ENCODE measurements at regions not wholly inside any gene's neighbourhood (a gene's known extent, or its start where the extent isn't known, plus 50 kb on each side); places are given as distances from the start of the nearest gene placed in this dataset.

DNA sequence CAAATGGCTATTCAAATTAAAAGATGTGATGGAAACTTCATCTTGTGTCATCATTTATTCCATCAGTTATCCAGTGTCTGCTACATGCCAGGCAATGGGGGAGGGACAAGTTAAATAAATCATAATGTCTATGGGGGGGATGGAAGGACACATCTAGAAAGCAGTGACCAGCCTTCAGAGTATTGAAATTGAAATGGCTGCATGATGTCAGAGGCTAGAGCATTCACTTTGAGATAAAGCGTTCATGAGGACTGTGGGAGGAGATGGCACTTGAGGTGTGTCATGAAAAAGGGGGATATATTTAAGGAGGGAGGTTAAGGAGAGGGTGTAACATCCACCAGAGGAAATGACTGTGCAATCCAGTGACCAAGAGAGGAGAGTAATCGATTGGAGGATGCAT is 50.6 kb downstream of the SLIT2 start:
- ATAC-seq (ENCODE audit: low FRiP score in 2 of 2) (no peak), DNase-seq (no peak)
- Histone ChIP-seq H3K27me3 (no peaks in the 10 kb centered on the region), H3K27ac (no peak overlapping the region), H3K36me3 (no peaks in the 10 kb centered on the region), H3K9me3 (no peaks in the 10 kb centered on the region), H3K4me3 (no peak overlapping the region), H3K4me1 (no peaks in the 10 kb centered on the region)
- no peak for TF ChIP-seq POLR2AphosphoS5 (IDR thresholded peaks at IDR 0.05)
- no peak for TF ChIP-seq POLR2A (IDR thresholded peaks at IDR 0.05)
- TF ChIP-seq, protein P1, sequence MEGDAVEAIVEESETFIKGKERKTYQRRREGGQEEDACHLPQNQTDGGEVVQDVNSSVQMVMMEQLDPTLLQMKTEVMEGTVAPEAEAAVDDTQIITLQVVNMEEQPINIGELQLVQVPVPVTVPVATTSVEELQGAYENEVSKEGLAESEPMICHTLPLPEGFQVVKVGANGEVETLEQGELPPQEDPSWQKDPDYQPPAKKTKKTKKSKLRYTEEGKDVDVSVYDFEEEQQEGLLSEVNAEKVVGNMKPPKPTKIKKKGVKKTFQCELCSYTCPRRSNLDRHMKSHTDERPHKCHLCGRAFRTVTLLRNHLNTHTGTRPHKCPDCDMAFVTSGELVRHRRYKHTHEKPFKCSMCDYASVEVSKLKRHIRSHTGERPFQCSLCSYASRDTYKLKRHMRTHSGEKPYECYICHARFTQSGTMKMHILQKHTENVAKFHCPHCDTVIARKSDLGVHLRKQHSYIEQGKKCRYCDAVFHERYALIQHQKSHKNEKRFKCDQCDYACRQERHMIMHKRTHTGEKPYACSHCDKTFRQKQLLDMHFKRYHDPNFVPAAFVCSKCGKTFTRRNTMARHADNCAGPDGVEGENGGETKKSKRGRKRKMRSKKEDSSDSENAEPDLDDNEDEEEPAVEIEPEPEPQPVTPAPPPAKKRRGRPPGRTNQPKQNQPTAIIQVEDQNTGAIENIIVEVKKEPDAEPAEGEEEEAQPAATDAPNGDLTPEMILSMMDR (IDR thresholded peaks at IDR 0.05) = no peak
- no peak for TF ChIP-seq EP300 (IDR thresholded peaks at IDR 0.05)
- WGBS, 2 donors = 85% methylated on average over 2 of the region's 2 CpGs

DNA sequence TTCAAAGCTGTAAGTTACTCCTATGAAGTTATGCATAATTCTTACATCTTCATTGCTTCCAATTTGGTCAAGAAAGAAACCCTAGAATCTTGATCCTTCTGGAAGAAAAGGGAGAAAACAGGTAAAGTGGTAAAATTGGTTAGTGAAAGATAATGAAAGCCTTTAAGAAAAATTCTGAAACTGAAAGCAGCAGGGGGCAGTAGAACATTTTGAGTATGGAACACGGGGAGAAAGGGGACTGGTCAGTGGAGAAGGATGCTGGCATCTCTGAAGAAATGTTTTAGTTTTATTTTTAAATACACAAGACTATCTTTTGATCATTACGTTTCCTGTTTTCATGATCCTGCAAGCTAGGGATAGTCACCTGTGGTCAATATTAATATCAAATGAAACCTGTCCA is 54.3 kb downstream of the SLIT2 start:
- Histone ChIP-seq H3K4me3 (no peak overlapping the region), H3K9me3 (no peaks in the 10 kb centered on the region), H3K4me1 (no peaks in the 10 kb centered on the region), H3K27ac (no peak overlapping the region), H3K36me3 (no peaks in the 10 kb centered on the region), H3K27me3 (no peaks in the 10 kb centered on the region)
- TF ChIP-seq, protein P1 (IDR thresholded peaks at IDR 0.05) = no peak
- TF ChIP-seq POLR2A (IDR thresholded peaks at IDR 0.05) (no peak), EP300 (IDR thresholded peaks at IDR 0.05) (no peak), POLR2AphosphoS5 (IDR thresholded peaks at IDR 0.05) (no peak)
- WGBS, 2 donors = 26 to 52% methylated on average over 2 of the region's 2 CpGs
- DNase-seq (no peak), ATAC-seq (ENCODE audit: low FRiP score in 2 of 2) (no peak)

DNA sequence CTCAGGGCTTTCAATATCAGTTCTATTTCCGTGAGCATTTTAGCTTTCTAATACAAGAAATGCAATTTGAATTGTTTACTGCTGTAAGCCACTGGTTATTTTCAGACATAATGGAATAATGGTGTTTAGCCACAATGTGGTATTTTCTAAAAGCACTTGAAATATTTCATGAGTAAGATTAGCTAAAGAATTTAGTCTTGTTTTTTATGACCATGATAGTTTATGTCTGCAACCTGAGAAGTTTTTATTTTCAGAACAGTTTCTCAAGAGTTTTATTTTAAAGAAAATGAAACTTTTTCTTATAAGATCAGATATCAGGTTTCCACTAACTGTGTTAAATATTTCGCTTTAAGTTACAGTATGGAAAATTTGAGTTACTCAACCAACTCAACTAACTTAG is 60.2 kb downstream of the SLIT2 start:
- no peaks in the 10 kb centered on the region for H3K36me3 ChIP-seq
- DNase-seq (no peak), ATAC-seq (ENCODE audit: low FRiP score in 2 of 2) (no peak)
- H3K27ac ChIP-seq = no peak overlapping the region
- TF ChIP-seq, protein P1 (IDR thresholded peaks at IDR 0.05) = no peak
- TF ChIP-seq POLR2A (IDR thresholded peaks at IDR 0.05) = no peak
- no peak for TF ChIP-seq POLR2AphosphoS5 (IDR thresholded peaks at IDR 0.05)
- no peak for TF ChIP-seq EP300 (IDR thresholded peaks at IDR 0.05)
- H3K27me3 ChIP-seq = no peaks in the 10 kb centered on the region
- H3K4me1 ChIP-seq = no peaks in the 10 kb centered on the region
- no peaks in the 10 kb centered on the region for H3K9me3 ChIP-seq
- H3K4me3 ChIP-seq = no peak overlapping the region
- WGBS, 2 donors = 83 to 85% methylated on average over 2 of the region's 2 CpGs

DNA sequence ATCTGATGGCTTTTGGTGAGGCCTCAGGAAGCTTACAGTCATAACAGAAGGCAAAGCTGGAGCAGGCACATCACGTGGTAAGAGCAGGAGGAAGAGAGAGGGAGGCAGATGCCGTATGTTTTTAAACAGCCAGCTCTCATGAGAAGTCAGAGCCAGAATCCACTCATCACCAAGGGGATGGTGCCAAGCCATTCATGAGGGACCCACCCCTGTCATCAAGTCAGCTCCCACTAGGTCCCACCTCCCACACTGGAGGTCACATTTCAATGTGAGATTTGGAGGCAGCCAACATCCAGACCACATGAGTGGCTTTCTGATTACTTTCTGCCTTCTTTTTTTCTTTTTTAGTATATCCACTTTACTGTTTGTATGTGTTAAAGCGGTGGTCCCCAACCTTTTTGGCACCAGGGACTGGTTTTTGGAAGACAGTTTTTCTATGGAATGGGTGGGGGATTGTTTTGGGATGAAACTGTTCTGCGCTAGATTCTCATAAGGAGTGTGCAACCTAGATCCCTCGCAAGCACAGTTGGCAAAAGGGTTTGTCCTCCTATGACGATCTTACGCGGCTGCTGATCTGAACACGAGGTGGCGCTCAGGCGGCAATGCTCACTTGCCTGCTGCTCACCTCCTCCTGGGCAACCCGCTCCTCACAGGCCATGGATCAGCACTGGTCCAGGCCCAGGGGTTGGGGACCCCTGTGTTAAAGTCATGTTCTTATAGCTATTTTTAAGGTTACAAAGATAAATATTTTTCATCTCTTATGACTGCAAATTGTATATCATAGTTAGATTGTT is 61.7 kb downstream of the SLIT2 start:
- Histone ChIP-seq H3K27ac (no peak overlapping the region), H3K4me1 (no peaks in the 10 kb centered on the region), H3K9me3 (no peaks in the 10 kb centered on the region), H3K27me3 (no peaks in the 10 kb centered on the region), H3K36me3 (no peaks in the 10 kb centered on the region), H3K4me3 (no peak overlapping the region)
- no peak for ATAC-seq (ENCODE audit: low FRiP score in 2 of 2)
- DNase-seq = peak in 1 of 2 donors; percentile 20
- WGBS, 2 donors = 67 to 70% methylated on average over 12 of the region's 12 CpGs
- TF ChIP-seq EP300 (IDR thresholded peaks at IDR 0.05) (no peak), POLR2A (IDR thresholded peaks at IDR 0.05) (no peak), POLR2AphosphoS5 (IDR thresholded peaks at IDR 0.05) (no peak)
- TF ChIP-seq, protein P1 (IDR thresholded peaks at IDR 0.05) = no peak
